ENCODE measurements at regions not wholly inside any gene's neighbourhood (a gene's known extent, or its start where the extent isn't known, plus 50 kb on each side); places are given as distances from the start of the nearest gene placed in this dataset.

DNA sequence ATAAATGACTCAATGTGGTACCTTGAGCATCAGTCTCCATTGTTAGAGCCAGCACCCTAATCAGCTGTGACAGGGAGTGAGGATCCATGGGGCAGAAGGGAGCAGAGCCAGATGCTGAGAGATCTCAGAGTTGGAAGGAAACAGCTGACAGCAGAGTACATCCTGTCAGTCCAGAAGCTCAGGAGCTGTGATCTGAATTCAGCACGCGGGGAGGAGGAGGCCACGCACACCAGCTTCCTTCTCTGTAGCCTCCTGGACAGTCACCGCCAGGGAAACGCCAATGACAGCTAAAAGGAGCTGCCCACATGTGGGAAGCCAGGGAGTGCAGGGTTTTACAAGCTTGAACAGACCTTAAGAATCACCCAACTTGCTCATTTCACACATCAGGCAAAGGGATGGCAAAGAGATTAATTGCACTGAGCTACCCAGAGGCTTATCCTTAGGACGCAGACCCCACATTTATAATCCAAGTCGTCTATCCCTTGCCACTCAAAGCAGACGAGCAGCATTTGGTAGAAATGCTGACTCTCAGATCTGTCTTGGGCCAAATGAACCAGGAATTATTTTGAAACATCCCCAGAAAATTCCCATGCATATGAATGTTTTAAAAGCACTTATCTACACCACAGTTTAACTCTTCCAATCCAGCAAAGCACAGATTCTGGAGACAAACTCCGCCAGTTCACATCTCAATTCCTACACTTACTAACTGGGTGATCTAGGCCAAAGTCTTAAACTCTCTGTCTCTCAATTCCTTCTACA, 322.6 kb upstream of the TMTC1 start:
- H3K4me1 ChIP-seq (ENCODE audit: insufficient read depth, low read length, poor library complexity, severe bottlenecking) = no peaks in the 10 kb centered on the region
- H3K9me3 ChIP-seq (ENCODE audit: insufficient read depth, low read depth, low read length) = no peaks in the 10 kb centered on the region
- no peaks in the 10 kb centered on the region for H4K20me1 ChIP-seq (ENCODE audit: insufficient read depth, low read length, poor library complexity, severe bottlenecking)
- no peaks in the 10 kb centered on the region for H3K27me3 ChIP-seq (ENCODE audit: insufficient read depth, low read length, poor library complexity, severe bottlenecking)
- H3K9me2 ChIP-seq (replicated peaks; ENCODE audit: low read depth, low read length) = no peaks in the 10 kb centered on the region
- no peaks in the 10 kb centered on the region for H3K79me2 ChIP-seq (ENCODE audit: insufficient read depth, low read length)
- H3K36me3 ChIP-seq (ENCODE audit: insufficient read depth, low read length) = no peaks in the 10 kb centered on the region
- no peak overlapping the region for H3K4me2 ChIP-seq (ENCODE audit: low read depth, low read length, poor library complexity, severe bottlenecking)
- H3K4me3 ChIP-seq (ENCODE audit: low read length, poor library complexity, severe bottlenecking) = no peak overlapping the region
- no peak for TF ChIP-seq EZH2phosphoT487 (IDR thresholded peaks at IDR 0.05; ENCODE audit: borderline replicate concordance)
- TF ChIP-seq, protein P1, sequence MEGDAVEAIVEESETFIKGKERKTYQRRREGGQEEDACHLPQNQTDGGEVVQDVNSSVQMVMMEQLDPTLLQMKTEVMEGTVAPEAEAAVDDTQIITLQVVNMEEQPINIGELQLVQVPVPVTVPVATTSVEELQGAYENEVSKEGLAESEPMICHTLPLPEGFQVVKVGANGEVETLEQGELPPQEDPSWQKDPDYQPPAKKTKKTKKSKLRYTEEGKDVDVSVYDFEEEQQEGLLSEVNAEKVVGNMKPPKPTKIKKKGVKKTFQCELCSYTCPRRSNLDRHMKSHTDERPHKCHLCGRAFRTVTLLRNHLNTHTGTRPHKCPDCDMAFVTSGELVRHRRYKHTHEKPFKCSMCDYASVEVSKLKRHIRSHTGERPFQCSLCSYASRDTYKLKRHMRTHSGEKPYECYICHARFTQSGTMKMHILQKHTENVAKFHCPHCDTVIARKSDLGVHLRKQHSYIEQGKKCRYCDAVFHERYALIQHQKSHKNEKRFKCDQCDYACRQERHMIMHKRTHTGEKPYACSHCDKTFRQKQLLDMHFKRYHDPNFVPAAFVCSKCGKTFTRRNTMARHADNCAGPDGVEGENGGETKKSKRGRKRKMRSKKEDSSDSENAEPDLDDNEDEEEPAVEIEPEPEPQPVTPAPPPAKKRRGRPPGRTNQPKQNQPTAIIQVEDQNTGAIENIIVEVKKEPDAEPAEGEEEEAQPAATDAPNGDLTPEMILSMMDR (conservative IDR thresholded peaks at IDR 0.05; ENCODE audit: low read length) = no peak
- H2AFZ ChIP-seq (ENCODE audit: low read length) = no peak overlapping the region
- H3F3A ChIP-seq (ENCODE audit: low read depth) = no peaks in the 10 kb centered on the region
- no peak overlapping the region for H3K9ac ChIP-seq (ENCODE audit: low read depth, low read length, poor library complexity, severe bottlenecking)

DNA sequence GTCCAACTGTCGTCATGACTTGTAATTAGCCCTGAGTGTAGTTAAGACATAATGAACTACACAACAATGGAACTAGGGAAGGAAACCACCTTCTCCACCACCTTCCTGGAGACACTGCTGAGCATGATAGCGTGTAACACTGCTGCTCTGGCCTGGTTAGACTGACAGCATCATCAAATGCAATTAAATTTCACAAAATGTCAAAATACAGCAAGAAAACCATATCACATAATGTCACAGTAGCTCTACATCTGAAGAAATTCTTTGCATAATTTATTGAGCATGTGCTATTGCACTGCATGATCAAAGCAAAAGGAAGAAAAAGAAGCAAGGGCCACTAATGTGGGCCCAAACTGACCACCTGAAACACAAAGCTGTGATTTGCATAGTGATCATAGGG, 321.8 kb upstream of the TMTC1 start:
- H3K4me1 ChIP-seq (ENCODE audit: insufficient read depth, low read length, poor library complexity, severe bottlenecking) = no peaks in the 10 kb centered on the region
- H3K4me2 ChIP-seq (ENCODE audit: low read depth, low read length, poor library complexity, severe bottlenecking) = no peak overlapping the region
- H3K36me3 ChIP-seq (ENCODE audit: insufficient read depth, low read length) = no peaks in the 10 kb centered on the region
- no peaks in the 10 kb centered on the region for H3K9me3 ChIP-seq (ENCODE audit: insufficient read depth, low read depth, low read length)
- H3K9me2 ChIP-seq (replicated peaks; ENCODE audit: low read depth, low read length) = no peaks in the 10 kb centered on the region
- TF ChIP-seq, protein P1 (conservative IDR thresholded peaks at IDR 0.05; ENCODE audit: low read length) = no peak
- no peak for TF ChIP-seq EZH2phosphoT487 (IDR thresholded peaks at IDR 0.05; ENCODE audit: borderline replicate concordance)
- H3K9ac ChIP-seq (ENCODE audit: low read depth, low read length, poor library complexity, severe bottlenecking) = no peak overlapping the region
- H3K79me2 ChIP-seq (ENCODE audit: insufficient read depth, low read length) = no peaks in the 10 kb centered on the region
- H3K27me3 ChIP-seq (ENCODE audit: insufficient read depth, low read length, poor library complexity, severe bottlenecking) = no peaks in the 10 kb centered on the region
- H3K4me3 ChIP-seq (ENCODE audit: low read length, poor library complexity, severe bottlenecking) = no peak overlapping the region
- H4K20me1 ChIP-seq (ENCODE audit: insufficient read depth, low read length, poor library complexity, severe bottlenecking) = no peaks in the 10 kb centered on the region
- H2AFZ ChIP-seq (ENCODE audit: low read length) = no peak overlapping the region
- no peaks in the 10 kb centered on the region for H3F3A ChIP-seq (ENCODE audit: low read depth)

DNA sequence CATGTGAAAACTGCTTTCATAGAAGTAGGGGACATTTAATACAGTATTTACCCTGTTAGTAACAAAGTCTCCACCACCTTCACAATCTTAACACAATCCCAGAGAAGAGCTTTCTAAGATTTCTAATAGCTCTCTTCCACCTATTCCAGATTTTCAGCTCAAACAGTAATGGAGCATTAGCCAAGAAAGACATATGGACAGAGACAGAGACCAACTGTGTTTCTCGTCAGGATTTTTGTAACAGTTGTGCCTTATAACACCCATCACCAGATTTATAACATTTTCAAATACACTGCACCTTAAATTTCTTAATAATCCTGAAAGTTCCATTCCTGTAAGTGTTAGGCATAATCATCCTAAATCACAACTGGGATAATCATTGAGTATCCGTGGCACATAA, 321.2 kb upstream of the TMTC1 start:
- Histone ChIP-seq H3K4me3 (ENCODE audit: low read length, poor library complexity, severe bottlenecking) (no peak overlapping the region), H3K4me2 (ENCODE audit: low read depth, low read length, poor library complexity, severe bottlenecking) (no peak overlapping the region), H3K9ac (ENCODE audit: low read depth, low read length, poor library complexity, severe bottlenecking) (no peak overlapping the region), H3K9me3 (ENCODE audit: insufficient read depth, low read depth, low read length) (no peaks in the 10 kb centered on the region), H2AFZ (ENCODE audit: low read length) (no peak overlapping the region), H3K36me3 (ENCODE audit: insufficient read depth, low read length) (no peaks in the 10 kb centered on the region), H3K9me2 (replicated peaks; ENCODE audit: low read depth, low read length) (no peaks in the 10 kb centered on the region), H3K27me3 (ENCODE audit: insufficient read depth, low read length, poor library complexity, severe bottlenecking) (no peaks in the 10 kb centered on the region), H3K4me1 (ENCODE audit: insufficient read depth, low read length, poor library complexity, severe bottlenecking) (no peaks in the 10 kb centered on the region), H3F3A (ENCODE audit: low read depth) (no peaks in the 10 kb centered on the region), H3K79me2 (ENCODE audit: insufficient read depth, low read length) (no peaks in the 10 kb centered on the region), H4K20me1 (ENCODE audit: insufficient read depth, low read length, poor library complexity, severe bottlenecking) (no peaks in the 10 kb centered on the region)
- TF ChIP-seq, protein P1 (conservative IDR thresholded peaks at IDR 0.05; ENCODE audit: low read length) = no peak
- no peak for TF ChIP-seq EZH2phosphoT487 (IDR thresholded peaks at IDR 0.05; ENCODE audit: borderline replicate concordance)

Measured in Loucy (cell line).